ENCODE measurements at regions not wholly inside any gene's neighbourhood (a gene's known extent, or its start where the extent isn't known, plus 50 kb on each side); places are given as distances from the start of the nearest gene placed in this dataset.

DNA sequence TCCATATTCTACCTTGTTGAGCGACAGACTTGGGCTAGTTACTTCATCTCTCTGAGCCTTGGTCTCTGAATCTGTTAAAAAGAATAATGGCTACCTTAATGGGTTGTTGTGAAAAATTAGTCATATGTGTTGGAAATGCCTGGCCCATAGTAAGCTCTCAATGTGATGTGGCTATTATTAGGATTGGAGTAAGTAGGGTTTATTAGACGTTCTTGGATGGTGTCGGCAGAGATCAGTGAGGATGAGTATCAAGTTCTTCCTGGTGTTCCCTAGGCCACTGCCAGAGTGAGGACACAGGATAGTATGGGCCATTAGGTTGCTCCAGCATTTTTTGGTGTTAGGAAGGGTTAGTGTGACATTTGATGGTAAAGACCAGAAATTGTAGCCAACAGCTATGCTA is 121.1 kb upstream of the DUSP10 start:
- DNase-seq = no peak

DNA sequence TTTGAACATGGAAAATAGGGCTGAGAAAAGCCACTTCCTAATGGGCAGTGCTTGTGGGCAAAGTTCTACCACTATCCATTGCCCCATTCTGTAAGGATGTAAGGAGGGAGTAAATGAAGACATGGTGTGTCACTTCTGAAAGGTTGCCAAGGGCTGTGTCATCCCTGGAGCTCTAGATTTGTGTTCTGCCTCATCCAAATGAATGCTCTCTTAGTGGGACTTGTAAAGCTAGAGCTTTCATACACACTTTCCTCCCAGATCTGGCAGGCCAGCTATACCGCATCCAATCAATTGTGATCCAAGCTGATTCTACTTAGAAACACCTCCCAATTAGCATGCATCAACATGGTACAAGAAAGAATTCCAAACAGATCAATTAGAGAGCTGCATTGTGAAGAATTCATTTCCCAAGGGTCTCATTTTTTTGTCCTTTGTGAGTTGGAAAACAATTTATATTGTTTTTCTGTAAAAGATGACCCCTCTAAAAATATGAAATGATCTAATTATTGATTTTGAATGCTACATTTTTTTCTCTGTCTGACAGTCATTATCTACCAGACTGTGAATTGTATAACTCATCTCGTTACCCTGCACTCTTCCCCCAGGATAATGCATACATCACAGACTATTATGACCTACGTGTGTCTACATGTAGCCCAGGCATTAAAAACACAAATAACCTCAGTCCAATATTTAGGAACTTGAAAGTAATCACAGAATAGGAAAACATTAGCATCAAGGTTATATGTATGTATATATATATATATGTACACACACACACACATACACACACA is 117.1 kb upstream of the DUSP10 start:
- DNase-seq = no peak

DNA sequence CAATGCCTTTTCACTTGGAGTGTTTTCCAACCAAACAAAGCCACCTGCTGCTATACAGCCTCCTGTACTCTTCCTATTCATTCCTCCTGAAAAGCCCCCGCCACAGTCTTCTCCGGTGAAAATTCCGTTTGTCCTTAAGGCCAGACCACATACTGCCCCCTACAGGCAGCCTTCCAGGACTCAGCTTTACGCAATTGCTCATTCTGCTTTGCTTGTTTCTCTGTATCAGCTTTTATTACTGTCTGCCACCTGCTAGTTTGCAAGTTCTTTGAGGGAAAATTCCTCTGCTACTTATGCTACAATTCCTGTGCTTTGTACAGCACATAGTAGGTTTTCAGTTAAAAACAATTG is 115.2 kb upstream of the DUSP10 start:
- DNase-seq = peak; percentile 19

DNA sequence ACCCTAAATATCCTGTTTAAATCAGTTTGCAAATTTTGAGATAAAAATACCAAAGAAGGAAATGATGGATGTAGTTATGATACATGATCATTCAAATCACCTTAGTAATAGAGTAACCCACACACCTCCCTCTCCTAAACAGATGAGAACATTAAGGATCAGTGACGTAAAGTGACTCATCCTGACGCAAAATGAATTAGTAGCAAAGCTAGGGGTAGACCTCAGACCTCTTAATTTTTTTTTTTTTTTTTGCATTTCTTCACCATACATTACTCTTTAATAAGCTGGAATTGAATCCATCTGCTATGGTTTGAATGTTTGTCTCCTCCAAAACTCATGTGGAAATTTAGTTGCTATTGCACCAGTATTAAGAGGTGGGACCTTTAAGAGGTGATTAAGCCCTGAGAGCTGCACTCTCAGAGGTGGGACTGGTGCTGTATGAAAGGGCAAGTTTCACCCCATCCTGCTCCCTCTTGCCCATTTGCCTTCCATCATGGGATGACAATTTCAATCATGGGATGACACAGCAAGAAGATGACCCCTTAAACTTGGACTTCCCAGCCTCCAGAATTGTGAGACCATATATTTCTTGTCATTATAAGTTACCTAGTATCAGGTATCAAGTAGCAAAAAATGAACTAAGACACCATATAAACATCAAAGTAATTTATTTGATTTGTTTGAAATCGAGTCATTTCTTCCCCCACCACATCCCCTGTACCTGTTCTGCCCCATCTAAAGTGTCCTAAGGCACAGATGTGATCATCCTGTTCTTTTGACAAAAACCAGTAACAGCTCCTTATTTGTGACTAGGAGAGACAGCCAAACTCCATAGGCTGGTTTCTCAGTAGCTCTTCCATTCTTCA is 114.6 kb upstream of the DUSP10 start:
- DNase-seq = no peak

DNA sequence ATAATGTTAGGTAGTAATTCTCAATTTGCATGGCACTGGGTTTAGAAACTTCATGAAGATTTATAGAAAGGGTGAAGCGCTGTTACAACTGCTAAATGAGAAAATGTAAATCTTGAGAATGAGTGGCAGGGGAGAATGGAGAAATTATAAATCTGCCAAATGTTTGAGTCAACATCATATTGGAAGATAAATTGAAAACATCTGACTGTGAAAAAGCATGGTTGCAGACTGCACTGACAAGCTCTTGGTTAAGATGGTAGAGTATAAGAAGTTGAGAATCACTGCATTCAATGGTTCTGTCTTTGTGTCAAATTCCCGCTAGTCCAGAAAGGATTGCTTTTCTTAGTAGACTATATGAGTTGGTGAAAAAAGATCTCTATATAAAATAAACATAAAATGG is 113.3 kb upstream of the DUSP10 start:
- no peak for DNase-seq

DNA sequence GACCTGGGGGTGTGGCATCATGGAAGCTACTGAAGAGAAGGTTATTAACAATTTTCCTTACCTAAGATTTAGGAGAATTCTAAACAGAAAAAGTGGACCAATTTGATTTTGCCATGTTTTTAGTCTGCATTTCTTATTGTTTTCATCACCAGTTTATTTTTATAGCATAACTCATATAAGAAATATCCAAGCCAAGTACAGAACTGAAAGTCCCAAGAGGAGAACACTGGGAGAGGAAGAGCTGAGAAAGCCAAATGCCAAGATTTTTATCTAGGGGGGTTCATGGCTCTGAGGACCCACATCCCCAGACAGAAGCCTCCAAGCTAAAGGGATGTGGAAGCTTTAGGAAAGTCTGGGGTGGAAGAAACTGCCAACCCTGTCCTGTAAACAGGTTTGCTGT is 109.4 kb upstream of the DUSP10 start:
- DNase-seq = no peak

DNA sequence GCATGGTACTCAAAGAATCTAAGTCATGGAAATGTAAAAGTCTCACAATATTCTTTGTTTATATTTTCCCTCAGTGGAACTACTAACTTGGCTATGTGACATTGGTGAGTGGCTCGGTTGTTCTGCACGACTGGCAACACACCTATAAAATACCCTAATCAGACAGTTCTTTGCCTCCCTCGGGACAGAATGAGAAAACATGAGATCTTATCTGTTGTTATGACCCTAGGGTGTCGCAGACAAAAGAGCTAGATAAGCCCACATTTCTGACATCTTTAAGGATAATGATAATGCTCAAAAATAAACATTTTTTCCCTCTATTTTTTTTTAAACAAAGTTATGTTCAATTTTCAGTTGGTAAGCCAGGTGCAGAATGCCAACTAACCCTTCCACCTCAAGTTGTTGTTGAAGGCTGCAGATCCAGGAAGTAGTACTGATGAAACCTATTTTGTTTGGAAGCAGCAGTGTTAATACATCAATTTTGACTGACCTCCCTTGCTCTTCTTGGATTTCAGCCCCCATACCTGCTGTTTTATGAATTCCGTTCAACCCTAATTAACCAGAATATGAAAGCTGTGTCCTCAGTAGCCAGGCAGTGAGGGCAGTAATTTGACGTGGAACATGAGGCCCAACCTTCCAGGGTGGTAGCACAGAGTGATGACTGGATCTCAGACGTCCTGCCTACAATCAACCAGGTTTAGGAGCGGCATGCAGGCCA is 108.7 kb upstream of the DUSP10 start:
- no peak for DNase-seq

DNA sequence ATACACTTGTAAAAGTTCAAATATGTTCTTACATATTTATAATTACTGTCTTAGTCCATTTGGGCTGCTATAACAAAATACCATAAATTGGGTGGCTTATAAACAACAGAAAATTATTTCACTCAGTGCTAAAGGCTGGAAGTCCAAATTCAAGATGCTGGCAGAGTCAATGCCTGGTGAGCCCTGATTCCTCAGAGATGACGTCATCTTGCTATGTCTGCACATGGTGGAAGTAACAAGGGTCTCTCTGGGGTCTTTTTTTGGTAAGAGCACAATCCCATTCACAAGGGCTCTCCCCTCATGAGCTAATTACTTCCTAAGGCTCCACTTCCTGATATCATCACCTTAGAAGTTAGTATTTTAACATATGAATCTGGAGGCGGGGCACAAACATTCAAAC is 108.0 kb upstream of the DUSP10 start:
- no peak for DNase-seq

DNA sequence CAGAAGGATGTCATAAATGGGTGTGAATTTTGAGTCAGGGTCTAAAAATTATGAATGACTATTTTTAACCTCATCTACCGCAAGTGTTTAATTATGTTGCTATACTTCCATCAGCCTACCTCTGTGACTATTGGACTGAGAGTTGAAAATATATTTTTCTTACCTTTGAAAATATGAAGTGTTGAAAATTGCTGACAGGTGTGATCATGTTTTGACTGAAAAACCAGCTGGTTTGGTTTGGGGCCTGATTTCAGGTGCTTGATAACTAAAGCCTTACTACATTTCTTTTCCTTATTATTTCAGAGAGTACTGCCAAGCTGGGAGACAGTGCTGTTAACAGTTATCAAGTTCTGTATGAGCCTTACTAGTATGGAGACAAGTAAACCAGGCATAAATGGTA is 107.2 kb upstream of the DUSP10 start:
- DNase-seq = no peak

DNA sequence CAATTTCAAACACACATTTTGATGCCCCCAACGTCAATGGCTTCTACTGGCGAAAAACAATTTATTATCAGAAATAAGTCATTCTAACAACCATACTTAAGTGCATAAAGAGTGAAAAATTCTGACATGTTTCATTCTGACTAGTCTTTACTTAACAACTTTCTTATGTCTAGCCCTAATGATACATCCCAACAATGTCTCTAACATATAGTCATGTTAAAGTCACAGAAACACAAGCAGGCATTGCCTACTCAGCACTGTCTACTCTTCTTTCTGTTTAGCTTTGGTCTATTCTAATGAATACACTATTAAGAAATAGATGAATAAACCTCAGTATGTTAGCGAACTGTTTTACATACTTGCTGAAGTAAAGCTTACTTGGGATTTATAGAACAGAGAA is 105.8 kb upstream of the DUSP10 start:
- DNase-seq = no peak

DNA sequence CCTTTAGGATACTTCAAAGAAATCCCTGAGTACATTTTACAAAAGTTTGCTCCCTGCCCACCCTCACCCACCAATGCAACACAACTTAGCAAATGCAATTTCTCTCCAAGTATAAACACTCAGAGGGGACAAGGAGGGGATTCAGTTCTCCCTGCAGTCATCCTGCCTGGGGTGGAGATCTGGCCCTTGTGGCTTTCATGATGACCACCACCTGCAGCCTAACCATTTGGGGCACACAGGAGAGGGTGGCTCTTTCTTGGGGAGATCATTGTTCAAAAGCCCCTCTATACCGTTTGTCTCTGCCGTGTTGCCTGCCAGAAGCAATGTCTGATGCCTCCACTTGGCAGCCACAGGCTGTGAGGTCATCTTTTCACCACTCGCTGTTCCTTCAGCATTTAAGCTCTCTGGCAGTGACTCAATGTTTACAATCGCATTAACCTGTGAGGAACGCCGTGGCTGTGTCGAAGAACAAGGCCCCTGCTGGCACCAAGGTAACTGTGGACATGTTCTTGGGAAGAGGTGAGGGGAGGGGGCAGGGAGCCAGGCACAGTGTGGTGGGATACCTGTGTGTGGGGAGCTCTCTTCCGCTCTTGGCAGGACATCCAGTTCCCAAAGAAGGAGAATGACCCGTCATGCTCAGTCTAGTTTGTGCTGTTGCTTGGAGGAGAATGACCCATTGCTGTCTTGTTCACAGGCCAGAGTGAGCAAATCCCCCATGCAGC is 103.9 kb upstream of the DUSP10 start:
- peak; percentile 73 for DNase-seq

DNA sequence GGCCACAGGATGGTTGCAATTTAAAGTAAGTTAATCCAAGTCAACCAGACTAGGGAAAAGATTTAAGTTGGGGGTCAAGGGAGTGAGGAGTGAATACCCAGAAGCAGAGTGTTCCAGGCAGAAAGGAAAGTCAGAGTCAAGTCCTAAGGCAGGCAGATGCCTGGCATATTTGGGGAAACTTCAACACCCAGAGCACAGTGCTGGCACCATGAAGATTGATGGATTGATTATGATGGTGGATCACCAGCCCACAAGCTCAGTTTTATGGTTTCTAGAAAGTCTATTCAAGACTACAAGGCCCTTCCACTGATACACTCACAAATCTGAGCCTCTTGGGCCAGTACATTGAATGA is 100.1 kb upstream of the DUSP10 start:
- DNase-seq = no peak

DNA sequence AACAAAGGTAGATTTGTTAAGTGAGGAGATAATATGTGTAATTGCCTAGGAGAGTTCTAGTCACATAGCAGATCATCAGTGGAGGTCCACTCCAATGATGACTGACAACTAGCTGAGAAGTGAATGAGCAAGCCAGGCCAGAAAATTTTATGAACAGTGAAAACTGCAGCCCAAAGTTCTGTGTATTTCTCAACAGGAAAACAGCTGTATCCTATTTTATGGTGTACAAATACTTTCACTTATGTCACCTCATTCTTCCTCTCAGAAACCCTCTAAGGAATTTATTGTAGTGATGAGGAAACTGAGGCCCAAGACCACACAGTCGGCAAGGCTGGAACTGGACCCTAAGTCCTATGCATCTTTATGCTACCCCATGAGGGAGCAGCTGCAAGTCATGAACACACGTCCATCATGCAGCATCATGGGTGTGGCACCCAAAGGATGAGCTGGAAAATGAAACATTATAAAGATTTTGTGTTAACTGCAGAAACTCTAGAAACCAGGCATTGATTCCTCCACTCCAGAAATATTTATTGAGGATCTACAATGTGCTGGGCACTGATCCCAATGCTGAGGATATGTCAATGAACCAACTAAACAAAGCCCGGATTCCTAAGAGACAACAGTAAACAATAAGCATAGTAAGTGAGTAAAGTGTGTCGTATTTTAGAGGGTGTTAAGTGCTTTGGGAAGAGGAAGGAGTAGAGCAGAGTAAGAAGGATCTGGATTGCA is 99.5 kb upstream of the DUSP10 start:
- no peak for DNase-seq

DNA sequence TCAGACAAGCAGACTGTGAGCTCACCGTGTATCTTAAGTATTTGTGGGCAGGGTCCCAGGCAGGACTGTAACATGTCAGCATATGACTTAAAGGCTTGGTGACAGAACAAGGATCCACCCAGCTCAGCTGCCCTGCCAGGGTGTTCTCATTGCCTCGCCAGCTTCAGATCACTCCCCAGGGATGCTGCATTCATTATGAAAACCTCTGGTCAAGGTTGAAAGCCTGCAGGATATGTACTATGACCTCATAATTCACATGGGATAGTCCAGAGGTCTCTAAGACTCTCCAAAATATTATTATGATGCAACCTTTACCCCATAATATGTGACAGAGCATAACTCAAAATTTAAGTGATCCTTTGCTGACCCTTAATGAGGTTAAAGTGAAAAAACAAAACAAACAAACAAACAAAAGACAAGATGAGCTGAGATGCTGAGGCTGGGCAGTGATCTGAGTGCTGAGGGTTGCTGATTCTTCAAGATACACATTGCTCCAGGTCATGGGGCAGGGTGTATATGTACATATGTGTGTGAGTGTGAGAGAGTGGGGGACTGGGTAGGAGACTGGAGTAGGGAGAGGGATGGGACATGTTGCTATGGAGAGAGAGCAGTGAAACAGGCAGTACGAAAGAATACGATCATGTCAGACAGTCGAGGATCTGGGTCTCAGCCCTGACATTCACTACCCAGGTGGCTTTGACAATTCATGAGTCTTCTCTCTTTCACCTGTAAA is 98.8 kb upstream of the DUSP10 start:
- DNase-seq = no peak

DNA sequence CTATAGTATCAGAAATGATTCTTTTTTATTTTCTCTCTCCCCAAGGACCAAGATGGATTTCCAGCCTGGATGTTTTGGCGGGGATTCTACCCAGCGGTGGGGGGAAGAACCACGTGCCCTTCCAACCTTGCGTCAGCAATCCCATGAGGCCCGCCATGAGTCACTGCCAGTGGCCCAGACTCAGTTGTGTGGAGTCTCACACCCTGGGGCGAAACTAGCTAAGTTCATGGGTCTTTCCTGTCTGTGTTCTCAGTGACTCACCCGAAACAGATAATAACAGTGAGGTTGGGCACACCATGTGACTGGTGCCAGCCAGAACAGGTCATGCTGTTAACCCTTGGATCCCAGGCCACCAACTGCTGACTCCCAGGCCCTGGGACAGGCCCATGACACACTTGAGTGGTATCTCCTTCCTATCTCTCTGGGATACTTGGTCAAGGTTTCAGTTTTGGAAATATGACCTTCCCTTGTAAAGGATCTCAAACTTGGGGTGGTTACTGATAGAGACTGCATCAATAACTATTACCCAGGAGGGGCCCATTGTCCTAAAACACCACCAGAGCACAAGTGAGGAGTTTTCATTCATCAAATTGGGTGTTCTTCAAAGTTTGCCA is 98.0 kb upstream of the DUSP10 start:
- DNase-seq = peak; percentile 54

DNA sequence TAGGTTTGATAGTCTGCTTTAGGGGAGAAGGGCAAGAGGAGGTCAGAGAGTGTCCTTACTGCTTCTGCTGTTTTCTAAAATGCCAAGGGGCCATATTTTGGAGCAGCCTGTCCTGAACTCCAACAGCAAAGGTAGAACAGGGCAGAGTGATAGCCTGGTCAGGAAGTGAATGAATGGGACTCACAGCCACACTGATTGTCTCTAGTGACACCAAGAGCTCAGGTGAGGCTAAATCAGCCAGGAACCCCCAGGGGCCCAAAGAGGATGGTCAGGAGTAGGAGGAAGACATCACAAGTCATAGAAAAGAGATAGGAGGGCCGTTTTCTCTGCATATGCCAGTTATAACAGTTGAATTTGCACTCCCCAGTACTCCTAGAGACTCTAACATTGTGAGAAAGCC is 97.4 kb upstream of the DUSP10 start:
- no peak for DNase-seq

DNA sequence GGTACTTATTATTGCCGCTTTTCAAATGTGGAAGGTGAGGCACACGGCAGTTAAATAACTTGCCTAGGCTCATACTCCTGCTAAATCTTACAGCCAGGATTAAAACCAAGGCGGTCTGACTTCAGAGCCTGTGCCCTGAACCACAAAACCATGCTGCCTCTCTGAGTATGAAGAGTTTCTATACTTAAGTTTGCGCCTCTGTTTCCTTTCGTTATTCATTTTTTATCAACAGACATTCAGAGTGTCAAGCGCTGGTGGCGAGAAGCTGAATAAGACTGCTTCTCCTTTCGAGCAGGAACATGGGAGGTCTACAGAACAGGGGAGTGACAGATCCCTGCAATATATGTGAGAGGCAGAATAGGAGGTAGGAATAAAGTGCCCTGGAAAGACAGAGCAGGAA is 96.0 kb upstream of the DUSP10 start:
- DNase-seq = no peak

DNA sequence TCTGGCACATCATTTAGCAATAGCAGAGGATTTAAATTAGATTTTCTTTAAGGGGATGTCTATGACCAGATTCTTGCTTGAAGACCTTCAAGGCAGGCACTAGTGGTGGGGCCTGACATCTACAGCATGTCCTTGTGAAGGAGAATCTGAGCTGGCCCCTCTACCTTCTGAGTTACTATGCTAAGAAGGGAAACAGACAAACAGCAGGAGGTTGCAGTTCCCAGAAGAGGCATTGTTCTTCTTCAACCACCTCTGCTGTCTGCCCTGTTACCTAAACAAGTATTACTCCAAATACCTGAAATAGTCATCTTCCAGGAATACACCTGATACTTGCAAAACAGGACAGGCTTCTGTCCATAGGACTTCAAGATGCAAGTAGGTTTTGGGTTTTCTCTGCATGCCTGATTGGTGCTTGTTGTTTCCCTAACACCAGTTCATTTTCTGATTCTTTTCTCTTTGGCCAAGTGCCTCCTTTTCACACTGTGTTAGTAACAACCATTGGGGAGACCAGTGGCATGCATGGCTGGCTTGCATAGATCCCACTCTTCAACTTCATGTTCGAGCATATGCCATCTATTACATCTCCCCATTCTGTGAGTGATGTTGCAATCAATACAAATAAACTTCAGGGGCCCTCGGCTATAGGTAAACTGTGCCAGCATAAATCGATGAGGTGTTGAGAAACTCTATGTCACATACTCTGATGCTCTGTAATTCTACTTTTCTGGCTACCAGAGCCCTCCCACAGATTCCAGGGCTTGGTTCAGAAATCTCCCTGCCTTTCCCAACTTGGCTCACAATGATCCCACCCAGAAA is 93.0 kb upstream of the DUSP10 start:
- no peak for DNase-seq

DNA sequence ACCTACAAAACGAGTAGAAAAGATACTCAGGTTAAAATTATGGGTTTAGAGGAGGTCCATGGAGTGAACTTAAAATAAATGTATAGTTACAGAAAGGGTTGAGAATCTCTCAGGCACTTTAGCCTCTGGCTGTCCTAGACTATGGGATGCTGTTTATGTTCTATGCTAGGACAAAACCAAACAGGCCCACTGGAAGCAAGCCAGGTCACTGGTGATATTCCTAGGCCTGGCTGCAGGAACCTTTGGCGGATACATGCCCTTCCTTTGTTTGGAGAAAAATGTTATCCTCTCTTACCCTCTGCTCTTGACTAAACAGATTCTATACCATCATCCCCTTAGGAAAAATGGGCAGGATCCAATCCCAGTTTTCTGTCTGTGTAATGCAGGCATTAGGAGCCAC is 90.7 kb upstream of the DUSP10 start:
- peak; percentile 75 for DNase-seq

DNA sequence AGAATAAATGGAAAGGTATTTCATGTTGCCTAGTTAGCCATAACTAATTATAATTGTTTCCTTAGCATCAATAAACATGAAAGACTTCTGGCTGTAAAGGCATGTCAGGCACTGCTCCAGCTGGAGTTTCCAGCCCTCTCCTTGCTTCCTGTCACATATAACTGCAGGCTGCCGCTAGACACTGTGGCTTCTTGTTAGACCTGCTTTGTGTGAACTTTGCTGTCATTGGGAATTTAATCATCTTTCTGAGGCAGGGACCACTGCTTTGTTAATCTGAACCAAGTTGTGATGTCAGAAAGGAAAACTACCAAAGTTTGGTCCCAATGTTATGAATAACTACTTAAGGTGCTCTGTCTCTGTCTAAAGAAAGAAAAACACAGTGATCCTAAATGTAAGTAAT is 90.3 kb upstream of the DUSP10 start:
- DNase-seq = peak; percentile 59
